HepG2 (cell line): ENCODE measurements at regions not wholly inside any gene's neighbourhood (a gene's known extent, or its start where the extent isn't known, plus 50 kb on each side); places are given as distances from the start of the nearest gene placed in this dataset.
A peak's percentile ranks its signal among the peaks of the same experiment; 100 is the strongest.

ENCODE experiments used
- ATAC-seq: fragments of 200-7000 bp; cut with Tn5 transposase; 3 replicates; pipeline ENCODE4 v1.9.1; 2020; ENCODE audit warnings: mild to moderate bottlenecking, moderate library complexity
- BruUV-seq: library from RNA; stranded (reverse); fragments of 400-500 nt; replicated peaks from 2 replicates; lab custom pipeline; 2021; lab: Mats Ljungman, UMichigan
- CTCF ChIA-PET: fragments of 300-600 bp; formaldehyde crosslinking; extraction: SDS; loops from one replicate; lab custom pipeline; 2021; ENCODE audit warnings: low total read pairs, inconsistent platforms, low intra/inter-chr PET ratio; lab: Yijun Ruan, JAX
- POLR2A ChIA-PET: fragments of 350-600 bp; sonication (Branson Sonifier 250); formaldehyde crosslinking; loops from one replicate; lab custom pipeline; 2020; ENCODE audit warnings: antibody characterized with exemption, inconsistent platforms; lab: Yijun Ruan, JAX
- DNase-seq: peaks from one replicate; pipeline ENCODE4 v3.0.0-alpha.2; 2015; ENCODE audit warnings: low spot score
- FAIRE-seq: peaks from 3 replicates; lab custom pipeline; 2011; peaks lifted over from hg19 to GRCh38; lab: Jason Lieb, UNC
- H2AFZ ChIP-seq: one replicate; pipeline ENCODE4 v1.6.1; 2011; ENCODE audit warnings: low read length, inconsistent platforms
- H3K27ac ChIP-seq: fragments of 300-600 bp; 3 replicates; pipeline ENCODE4 v1.8.0; 2011; ENCODE audit warnings: mixed run types, mild to moderate bottlenecking, mixed read lengths, low read length, inconsistent platforms; ENCODE audit not compliant: insufficient read depth; ENCODE audit errors: extremely low read length
- H3K27me3 ChIP-seq, 2 experiments: fragments of 200-600 bp in 1 of 2; 2 replicates in 1 of 2; 3 replicates in 1 of 2; pipeline versions ENCODE4 v1.6.0 to v1.8.0; 2011; ENCODE audit warnings: low read length in 2 of 2, mild to moderate bottlenecking in 2 of 2, moderate library complexity in 2 of 2, inconsistent platforms in 1 of 2; ENCODE audit not compliant: insufficient read depth in 2 of 2, control insufficient read depth in 1 of 2
- H3K36me3 ChIP-seq, 2 experiments: fragments of 200-600 bp in 1 of 2; replicated peaks in 1 of 2; 2 replicates in 1 of 2; 3 replicates in 1 of 2; pipeline versions ENCODE4 v1.5.1 to v1.8.0; 2011; ENCODE audit warnings: low read length in 2 of 2, inconsistent platforms in 1 of 2; ENCODE audit not compliant: insufficient read depth in 2 of 2, control insufficient read depth in 1 of 2
- H3K4me1 ChIP-seq: 2 replicates; pipeline ENCODE4 v1.5.1; 2012; ENCODE audit warnings: low read length, inconsistent platforms; ENCODE audit not compliant: insufficient read depth
- H3K4me2 ChIP-seq: 2 replicates; pipeline ENCODE4 v1.6.0; 2011; ENCODE audit warnings: low read depth, low read length, inconsistent platforms
- H3K4me3 ChIP-seq, 3 experiments: fragments of 200-600 bp in 1 of 3; sonication (generic), shearing (Covaris generic) in 1 of 3; replicated peaks in 1 of 3; 2 replicates each; pipeline ENCODE4 v1.5.1; 2011 to 2016; ENCODE audit warnings: low read length in 3 of 3, inconsistent platforms in 2 of 3, low read depth in 2 of 3, mild to moderate bottlenecking in 2 of 3, control low read depth in 1 of 3, mixed read lengths in 1 of 3; ENCODE audit not compliant: insufficient read depth in 1 of 3
- H3K79me2 ChIP-seq: one replicate; pipeline ENCODE4 v1.6.1; 2011; ENCODE audit warnings: low read length, inconsistent platforms; ENCODE audit not compliant: insufficient read depth
- H3K9ac ChIP-seq: 2 replicates; pipeline ENCODE4 v1.6.0; 2011; ENCODE audit warnings: mild to moderate bottlenecking, low read depth, low read length, inconsistent platforms; ENCODE audit not compliant: insufficient read depth
- H3K9me3 ChIP-seq: 2 replicates; pipeline ENCODE4 v1.5.1; 2012; ENCODE audit warnings: mild to moderate bottlenecking, low read length
- H4K20me1 ChIP-seq: 2 replicates; pipeline ENCODE4 v1.6.0; 2011; ENCODE audit warnings: inconsistent platforms, mild to moderate bottlenecking, low read length, moderate library complexity; ENCODE audit not compliant: insufficient read depth
- DR1 ChIP-seq: sonication (generic); formaldehyde crosslinking; IDR thresholded peaks from 2 replicates; pipeline ENCODE4 v1.8.0; 2021; ENCODE audit warnings: mild to moderate bottlenecking, missing genetic modification reagents, inconsistent platforms
- MXD4 ChIP-seq: IDR thresholded peaks from 2 replicates; pipeline ENCODE4 v1.6.1; 2016; ENCODE audit warnings: mild to moderate bottlenecking, missing biosample characterization, missing genetic modification reagents
- NFIC ChIP-seq: IDR thresholded peaks from 2 replicates; pipeline ENCODE4 v1.6.1; 2012; ENCODE audit warnings: mild to moderate bottlenecking, low read length, inconsistent platforms
- RAD21 ChIP-seq: fragments of 450-650 bp; formaldehyde crosslinking; IDR thresholded peaks from 2 replicates; pipeline ENCODE4 v1.5.0; 2020; ENCODE audit warnings: mild to moderate bottlenecking
- SMAD9 ChIP-seq: sonication (generic); formaldehyde crosslinking; IDR thresholded peaks from 2 replicates; pipeline ENCODE4 v1.5.1; 2020; ENCODE audit warnings: mild to moderate bottlenecking, missing genetic modification reagents
- TFE3 ChIP-seq: IDR thresholded peaks from 2 replicates; pipeline ENCODE4 v1.6.1; 2016
- ZBTB49 ChIP-seq: sonication (generic); formaldehyde crosslinking; IDR thresholded peaks from 2 replicates; pipeline ENCODE4 v1.4.0; 2020; ENCODE audit warnings: missing genetic modification reagents, borderline replicate concordance
- ZFP62 ChIP-seq: sonication (generic); formaldehyde crosslinking; IDR thresholded peaks from 2 replicates; pipeline ENCODE4 v1.4.0; 2020; ENCODE audit warnings: missing genetic modification reagents
- ZNF318 ChIP-seq: sonication (generic); formaldehyde crosslinking; IDR thresholded peaks from 2 replicates; pipeline ENCODE4 v1.4.0; 2020; ENCODE audit warnings: mild to moderate bottlenecking, missing genetic modification reagents
- ZNF543 ChIP-seq: sonication (generic); formaldehyde crosslinking; IDR thresholded peaks from 2 replicates; pipeline ENCODE4 v1.4.0; 2020; ENCODE audit warnings: mild to moderate bottlenecking, missing genetic modification reagents
- ZNF749 ChIP-seq: sonication (generic); formaldehyde crosslinking; IDR thresholded peaks from 2 replicates; pipeline ENCODE4 v1.8.0; 2022; ENCODE audit warnings: mild to moderate bottlenecking, missing genetic modification reagents, moderate library complexity, borderline replicate concordance
- ZNF766 ChIP-seq: sonication (generic); formaldehyde crosslinking; IDR thresholded peaks from 2 replicates; pipeline ENCODE4 v1.5.0; 2020; ENCODE audit warnings: missing genetic modification reagents, borderline replicate concordance
- ZNF768 ChIP-seq: sonication (generic); formaldehyde crosslinking; IDR thresholded peaks from 2 replicates; pipeline ENCODE4 v1.4.0; 2020; ENCODE audit warnings: missing genetic modification reagents
- ZSCAN25 ChIP-seq: sonication (generic); formaldehyde crosslinking; IDR thresholded peaks from 2 replicates; pipeline ENCODE4 v1.8.0; 2022; ENCODE audit warnings: mild to moderate bottlenecking, missing genetic modification reagents
- ZSCAN9 ChIP-seq: IDR thresholded peaks from 2 replicates; pipeline ENCODE4 v1.6.1; 2016; ENCODE audit warnings: borderline replicate concordance
- WGBS: methylation state at CpG from one replicate; pipeline ENCODE4 v1.1.6; 2017; ENCODE audit warnings: low lambda C conversion rate; 5-methylcytosine and 5-hydroxymethylcytosine counted together
- in situ Hi-C: cut with HindIII; loops from 2 replicates; pipeline ENCODE4 v1.10.0; 2017; ENCODE audit warnings: low pct_unique_long_range_greater_than_20kb; ENCODE audit not compliant: extremely low pct_ligation_motif_present
- intact Hi-C: fragments of 100-400 bp; cut with micrococcal nuclease; formaldehyde crosslinking; loops from one replicate; pipeline ENCODE4 v1.10.0; 2022; ENCODE audit not compliant: unreplicated experiment

- H3K9ac ChIP-seq: no peak overlapping the region
- 15% methylated on average over 8 of the region's 9 CpGs for WGBS
- in situ Hi-C loops: no loop called here
- no peak overlapping the region for H3K4me2 ChIP-seq
- CTCF ChIA-PET: no interaction called here
- ATAC-seq (peak; percentile 77), DNase-seq (no peak), FAIRE-seq (no peak)
- no peaks in the 10 kb centered on the region for H3K36me3 ChIP-seq
- intact Hi-C loops: no loop called here
- no peaks in the 10 kb centered on the region for H3K9me3 ChIP-seq
- H4K20me1 ChIP-seq: no peaks in the 10 kb centered on the region
- no peak overlapping the region for H3K27ac ChIP-seq
- H3K4me1 ChIP-seq: peaks cover 33% of the 10 kb centered on the region
- BruUV-seq: no TSS peak
- no peak overlapping the region for H3K4me3 ChIP-seq
- POLR2A ChIA-PET: no interaction called here
- H2AFZ ChIP-seq: no peak overlapping the region
- peaks cover 12 to 75% of the 10 kb centered on the region in 2 experiments; a peak in 4 of 5 replicates for H3K27me3 ChIP-seq
- H3K79me2 ChIP-seq: no peaks in the 10 kb centered on the region
- TF ChIP-seq ZBTB49 (CRISPR knock-in tag) (no peak), ZNF766 (CRISPR knock-in tag) (no peak), NFIC (no peak), DR1 (CRISPR knock-in tag) (no peak), ZFP62 (CRISPR knock-in tag) (no peak), ZSCAN9 (no peak), ZNF768 (peak; percentile 43; the same call in 1 of the 2 replicates), MXD4 (CRISPR knock-in tag) (no peak), ZNF543 (CRISPR knock-in tag) (no peak), TFE3 (no peak), SMAD9 (CRISPR knock-in tag) (no peak), ZSCAN25 (CRISPR knock-in tag) (no peak), ZNF749 (CRISPR knock-in tag) (no peak), ZNF318 (CRISPR knock-in tag) (no peak), RAD21 (CRISPR knock-in tag) (peak; percentile 61)
Measured at GRCh38 chr2:9778012-9778411, 65.3 kb upstream of the TAF1B start.
